Naive thymus-derived CD4-positive, alpha-beta T cell (primary cell): ENCODE measurements at regions not wholly inside any gene's neighbourhood (a gene's known extent, or its start where the extent isn't known, plus 50 kb on each side); places are given as distances from the start of the nearest gene placed in this dataset.

Experiments
- ATAC-seq: fragments of 150-1000 bp; cut with Tn5 transposase; 2 replicates; pipeline ENCODE4 v1.10.0; 2021; ENCODE audit warnings: mild to moderate bottlenecking, moderate library complexity
- CTCF ChIA-PET: fragments of 350-600 bp; sonication (Branson Sonifier 250); formaldehyde crosslinking; loops from one replicate; lab custom pipeline; 2021; ENCODE audit warnings: antibody characterized with exemption; lab: Charles Lee
- POLR2A ChIA-PET: fragments of 350-600 bp; sonication (Branson Sonifier 250); formaldehyde crosslinking; loops from one replicate; lab custom pipeline; 2021; ENCODE audit warnings: antibody characterized with exemption, inconsistent platforms; lab: Charles Lee
- DNase-seq, 9 donors: peaks; one replicate each; pipeline versions ENCODE4 v3.0.0 to v3.0.0-alpha.2; 2020 to 2022; ENCODE audit warnings: mixed read lengths in 1 of 9
- H3K27ac ChIP-seq: one replicate; pipeline ENCODE4 v1.7.0; 2013; ENCODE audit warnings: mild to moderate bottlenecking, low read depth, low read length, moderate library complexity
- H3K27me3 ChIP-seq, 2 donors: one replicate each; pipeline ENCODE4 v1.7.0; 2013; ENCODE audit warnings: low read length in 2 of 2, mild to moderate bottlenecking in 2 of 2, moderate library complexity in 2 of 2; ENCODE audit not compliant: control insufficient read depth in 2 of 2, insufficient read depth in 2 of 2
- H3K36me3 ChIP-seq, 3 experiments: 1 replicate in 2 of 3; 2 replicates in 1 of 3; pipeline ENCODE4 v1.7.0; 2013; ENCODE audit warnings: low read length in 3 of 3, mild to moderate bottlenecking in 3 of 3, moderate library complexity in 1 of 3; ENCODE audit not compliant: insufficient read depth in 3 of 3, control insufficient read depth in 2 of 3
- H3K4me1 ChIP-seq, 2 donors: one replicate each; pipeline ENCODE4 v1.7.0; 2013; ENCODE audit warnings: low read length in 2 of 2, mild to moderate bottlenecking in 2 of 2, moderate library complexity in 1 of 2; ENCODE audit not compliant: control insufficient read depth in 2 of 2, insufficient read depth in 2 of 2
- H3K4me3 ChIP-seq: 2 replicates; pipeline ENCODE4 v1.7.0; 2013; ENCODE audit warnings: mild to moderate bottlenecking, low read length
- H3K9me3 ChIP-seq, 3 experiments: 1 replicate in 2 of 3; 2 replicates in 1 of 3; pipeline ENCODE4 v1.7.0; 2013; ENCODE audit warnings: low read length in 3 of 3; ENCODE audit not compliant: control insufficient read depth in 2 of 3
- H3K27ac Mint-ChIP-seq, 9 donors: one replicate each; pipeline ENCODE4 v1.8.0; 2020 to 2022; ENCODE audit warnings: mixed read lengths in 9 of 9, mild to moderate bottlenecking in 8 of 9, moderate library complexity in 5 of 9, inconsistent platforms in 2 of 9
- H3K27me3 Mint-ChIP-seq, 5 donors: one replicate each; pipeline ENCODE4 v1.8.0; 2021 to 2022; ENCODE audit warnings: mixed read lengths in 5 of 5, mild to moderate bottlenecking in 1 of 5
- H3K36me3 Mint-ChIP-seq, 5 donors: one replicate each; pipeline ENCODE4 v1.8.0; 2020 to 2022; ENCODE audit warnings: mixed read lengths in 5 of 5, mild to moderate bottlenecking in 3 of 5, inconsistent platforms in 1 of 5
- H3K4me1 Mint-ChIP-seq, 7 donors: one replicate each; pipeline ENCODE4 v1.8.0; 2020 to 2022; ENCODE audit warnings: mixed read lengths in 7 of 7, mild to moderate bottlenecking in 3 of 7, inconsistent platforms in 1 of 7
- H3K4me3 Mint-ChIP-seq, 10 donors: one replicate each; pipeline ENCODE4 v1.8.0; 2020 to 2022; ENCODE audit warnings: mild to moderate bottlenecking in 10 of 10, mixed read lengths in 10 of 10, moderate library complexity in 6 of 10, inconsistent platforms in 2 of 10
- H3K9me3 Mint-ChIP-seq, 11 donors: one replicate each; pipeline ENCODE4 v1.8.0; 2020 to 2022; ENCODE audit warnings: mixed read lengths in 11 of 11, mild to moderate bottlenecking in 4 of 11, inconsistent platforms in 1 of 11, moderate library complexity in 1 of 11
- intact Hi-C, 2 donors: fragments of 100-400 bp; cut with micrococcal nuclease; formaldehyde crosslinking; loops; one replicate each; pipeline ENCODE4 v1.15.1; 2023

DNA sequence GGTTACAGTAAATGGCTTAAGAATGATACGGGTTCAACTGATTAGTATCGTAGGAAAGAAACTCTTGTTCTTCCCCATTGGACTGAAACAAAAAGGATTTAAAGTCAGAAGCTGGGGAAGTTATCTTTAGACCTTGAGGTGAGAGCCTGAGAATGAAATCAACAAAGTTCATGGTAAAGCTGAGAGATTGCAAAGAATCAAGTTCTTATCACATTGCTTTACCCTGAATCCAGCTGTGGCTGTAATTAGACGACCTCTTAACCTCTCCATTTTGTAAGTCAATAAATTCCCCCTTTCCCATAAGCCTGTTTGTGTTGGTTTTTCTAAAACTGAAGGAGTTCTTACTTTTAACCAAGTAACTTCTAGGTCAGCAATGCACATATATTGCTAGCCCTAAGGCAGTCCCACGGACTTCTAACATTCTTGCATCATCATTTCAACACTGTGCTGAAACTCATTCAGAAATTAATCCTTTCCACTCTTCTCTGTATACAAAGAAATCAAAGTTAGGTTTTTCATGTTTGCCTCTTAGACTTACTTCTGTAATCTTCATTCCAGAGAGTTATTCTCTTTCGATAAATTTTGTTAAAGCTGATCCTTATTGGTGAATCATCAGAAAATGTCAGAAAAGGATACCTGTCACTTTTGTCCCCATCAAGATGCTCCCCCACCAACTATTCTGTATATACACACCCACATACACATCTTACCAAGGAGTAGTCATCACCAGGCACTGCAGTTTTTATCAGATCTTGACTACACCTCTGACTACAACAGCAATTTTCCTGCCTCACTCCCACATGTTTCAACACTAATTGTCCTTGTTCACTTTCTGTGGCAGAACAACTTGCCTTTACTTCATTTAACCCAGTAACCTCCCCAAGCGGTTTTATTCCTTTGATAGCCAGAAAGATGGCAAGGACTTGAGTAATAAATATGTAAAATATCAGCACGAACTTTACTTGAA is 77.9 kb upstream of the STK26 start:
- H3K27ac Mint-ChIP-seq = no peak overlapping the region
- H3K4me1 Mint-ChIP-seq = peaks cover 0 to 7% (median 0%) of the 10 kb centered on the region in 7 donors
- Histone ChIP-seq H3K27me3 (no peaks in the 10 kb centered on the region), H3K4me1 (no peaks in the 10 kb centered on the region), H3K4me3 (no peak overlapping the region), H3K9me3 (no peaks in the 10 kb centered on the region), H3K27ac (no peak overlapping the region), H3K36me3 (no peaks in the 10 kb centered on the region)
- H3K9me3 Mint-ChIP-seq = peaks cover 0 to 4% (median 0%) of the 10 kb centered on the region in 11 donors
- intact Hi-C loops = no loop called here
- no peak overlapping the region for H3K4me3 Mint-ChIP-seq
- CTCF ChIA-PET = no interaction called here
- no peak for ATAC-seq
- DNase-seq = no peak
- H3K36me3 Mint-ChIP-seq = no peaks in the 10 kb centered on the region
- no peaks in the 10 kb centered on the region for H3K27me3 Mint-ChIP-seq
- POLR2A ChIA-PET = no interaction called here

DNA sequence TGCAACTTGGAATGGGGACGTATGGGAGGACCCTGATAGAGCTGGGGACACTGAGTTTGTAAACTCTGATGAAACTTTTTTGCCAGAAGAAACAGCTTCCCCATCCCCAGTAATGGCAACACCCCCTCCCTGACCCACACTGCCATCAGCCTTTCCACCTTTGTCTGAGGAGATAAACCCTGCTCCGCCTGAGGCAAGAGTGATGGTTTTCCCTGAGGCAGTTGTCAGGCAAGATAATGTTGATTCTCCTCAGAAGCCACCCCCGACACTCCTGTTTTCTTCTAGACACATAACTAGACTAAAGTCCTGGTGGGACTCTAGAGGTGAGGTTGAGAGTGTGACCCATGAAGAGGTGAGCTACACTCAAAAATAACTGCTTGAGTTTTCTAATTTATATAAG is 71.9 kb upstream of the STK26 start:
- CTCF ChIA-PET = no interaction called here
- no peak for ATAC-seq

DNA sequence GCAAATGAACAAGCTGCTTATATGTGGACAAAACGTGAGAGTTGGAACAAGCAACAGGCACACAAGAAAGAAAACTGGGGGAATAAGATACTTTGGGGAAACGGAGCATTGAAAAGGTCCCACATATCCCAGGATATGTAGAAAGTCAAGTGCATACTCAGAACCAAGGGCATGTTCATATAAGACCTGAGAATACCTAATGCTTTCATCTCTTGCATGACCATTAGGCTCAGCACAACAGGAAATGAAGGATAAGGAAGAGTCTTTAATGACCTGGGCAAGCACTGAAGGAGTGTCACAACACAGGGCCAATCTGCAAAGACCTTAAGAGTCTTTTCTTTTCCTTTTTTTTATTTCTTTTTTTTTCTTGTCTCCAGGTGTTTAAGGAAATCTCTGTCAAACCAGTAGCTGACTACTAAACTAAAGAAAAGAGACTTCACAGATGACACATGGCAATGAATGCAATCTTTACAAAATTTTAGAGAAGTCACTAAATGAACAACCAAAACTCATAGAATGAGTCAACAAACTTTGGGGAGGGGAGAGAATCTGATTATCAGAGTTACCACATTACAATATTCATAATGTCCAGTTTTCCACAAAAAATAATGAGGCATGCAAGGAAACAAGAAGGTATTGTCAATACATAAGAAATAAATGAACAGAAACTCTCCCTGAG is 67.9 kb upstream of the STK26 start:
- Histone ChIP-seq H3K4me3 (no peak overlapping the region), H3K36me3 (no peaks in the 10 kb centered on the region), H3K27me3 (no peaks in the 10 kb centered on the region), H3K9me3 (no peaks in the 10 kb centered on the region), H3K4me1 (no peaks in the 10 kb centered on the region), H3K27ac (no peak overlapping the region)
- CTCF ChIA-PET = no interaction called here
- Mint-ChIP-seq H3K4me3 (no peak overlapping the region), H3K27ac (peak overlapping the region in 1 of 9 donors; percentile 8), H3K9me3 (peaks cover 0 to 7% (median 0%) of the 10 kb centered on the region in 11 donors), H3K4me1 (peaks cover 0 to 5% (median 0%) of the 10 kb centered on the region in 7 donors), H3K27me3 (no peaks in the 10 kb centered on the region), H3K36me3 (peaks cover 0 to 2% (median 0%) of the 10 kb centered on the region in 5 donors)
- POLR2A ChIA-PET = no interaction called here
- DNase-seq (no peak), ATAC-seq (no peak)
- intact Hi-C loops = no loop called here

More for the DNA sequence above, 71.9 kb upstream of the STK26 start:
- H3K4me3 Mint-ChIP-seq = no peak overlapping the region
- H3K4me3 ChIP-seq = no peak overlapping the region
- H3K4me1 Mint-ChIP-seq = peaks cover 0 to 5% (median 0%) of the 10 kb centered on the region in 7 donors
- H3K27me3 ChIP-seq = no peaks in the 10 kb centered on the region
- no peak for DNase-seq
- POLR2A ChIA-PET = interaction anchor here (0.9 kb wide), 1 partner anchor 9 kb away, joined by 3 read pairs; no protein-coding TSS in a partner anchor
- H3K36me3 Mint-ChIP-seq = peaks cover 0 to 2% (median 0%) of the 10 kb centered on the region in 5 donors
- no peak overlapping the region for H3K27ac ChIP-seq
- H3K27ac Mint-ChIP-seq = no peak overlapping the region
- no peaks in the 10 kb centered on the region for H3K9me3 ChIP-seq
- H3K36me3 ChIP-seq = no peaks in the 10 kb centered on the region
- no peaks in the 10 kb centered on the region for H3K4me1 ChIP-seq
- peaks cover 0 to 7% (median 0%) of the 10 kb centered on the region in 11 donors for H3K9me3 Mint-ChIP-seq
- intact Hi-C loops = no loop called here
- no peaks in the 10 kb centered on the region for H3K27me3 Mint-ChIP-seq

DNA sequence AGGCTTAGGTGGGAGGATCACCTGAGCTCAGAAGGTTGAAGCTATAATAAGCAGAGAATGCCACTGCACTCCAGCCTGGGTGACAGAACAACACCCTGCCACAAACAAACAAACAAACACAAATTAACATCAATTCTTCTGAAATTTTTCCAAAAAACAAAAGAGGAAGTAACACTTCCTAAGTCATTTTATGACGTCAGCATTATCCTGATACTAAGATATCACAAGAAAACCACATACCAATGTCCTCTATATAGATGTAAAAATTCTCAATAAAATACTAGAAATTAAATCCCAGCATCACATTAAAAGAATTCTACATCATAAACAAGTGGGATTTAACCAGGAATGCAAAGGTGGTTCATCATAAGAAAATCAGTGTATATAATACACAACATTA is 64.4 kb upstream of the STK26 start:
- intact Hi-C loops = no loop called here
- peaks cover 0 to 17% (median 3%) of the 10 kb centered on the region in 11 donors for H3K9me3 Mint-ChIP-seq
- no peak overlapping the region for H3K4me3 ChIP-seq
- H3K27me3 Mint-ChIP-seq = no peaks in the 10 kb centered on the region
- ChIA-PET POLR2A (no interaction called here), CTCF (no interaction called here)
- H3K4me1 ChIP-seq = no peaks in the 10 kb centered on the region
- H3K36me3 ChIP-seq = no peaks in the 10 kb centered on the region
- ATAC-seq (no peak), DNase-seq (no peak)
- no peak overlapping the region for H3K27ac Mint-ChIP-seq
- no peaks in the 10 kb centered on the region for H3K9me3 ChIP-seq
- no peak overlapping the region for H3K27ac ChIP-seq
- no peak overlapping the region for H3K4me3 Mint-ChIP-seq
- peaks cover 0 to 4% (median 0%) of the 10 kb centered on the region in 5 donors for H3K36me3 Mint-ChIP-seq
- no peaks in the 10 kb centered on the region for H3K27me3 ChIP-seq
- H3K4me1 Mint-ChIP-seq = peaks cover 0 to 14% (median 7%) of the 10 kb centered on the region in 7 donors

- no peaks in the 10 kb centered on the region for H3K27me3 ChIP-seq
- intact Hi-C loops = loop anchor here (2.0 to 5.0 kb wide), 2 partner anchors 14 to 37 kb away; no protein-coding TSS in a partner anchor
- H3K9me3 ChIP-seq = no peaks in the 10 kb centered on the region
- no peak for ATAC-seq
- Mint-ChIP-seq H3K9me3 (peaks cover 0 to 3% (median 0%) of the 10 kb centered on the region in 11 donors), H3K27ac (peak overlapping the region in 7 of 9 donors; percentile 56 to 89 (median 79)), H3K36me3 (no peaks in the 10 kb centered on the region), H3K27me3 (no peaks in the 10 kb centered on the region), H3K4me3 (peak overlapping the region in 8 of 10 donors; percentile 44 to 82 (median 62)), H3K4me1 (peaks cover 0 to 10% (median 6%) of the 10 kb centered on the region in 7 donors)
- CTCF ChIA-PET = no interaction called here
- no peaks in the 10 kb centered on the region for H3K36me3 ChIP-seq
- POLR2A ChIA-PET = no interaction called here
- H3K27ac ChIP-seq = no peak overlapping the region
- H3K4me1 ChIP-seq = peaks cover 0 to 3% of the 10 kb centered on the region in 2 donors
- peak overlapping the region; percentile 5 for H3K4me3 ChIP-seq
- DNase-seq = no peak
Measured at GRCh38 chrX:131970347-131970746, 52.8 kb upstream of the STK26 start.
